Tibial nerve (tissue), 3 donors: ENCODE measurements at regions not wholly inside any gene's neighbourhood (a gene's known extent, or its start where the extent isn't known, plus 50 kb on each side); places are given as distances from the start of the nearest gene placed in this dataset.

ENCODE experiments used
- POLR2A ChIP-seq, 2 donors: fragments of 450-650 bp; IDR thresholded peaks; one replicate each; pipeline ENCODE4 v1.6.1; 2017; ENCODE audit warnings: antibody characterized with exemption in 2 of 2, mild to moderate bottlenecking in 2 of 2, moderate library complexity in 2 of 2
- TF ChIP-seq, protein P1 (sequence below), 5 experiments: fragments of 200-600 bp in 3 of 5; fragments of 450-650 bp in 2 of 5; sonication (generic) in 3 of 5; IDR thresholded peaks; one replicate each; pipeline ENCODE4 v1.5.1; 2016 to 2019; ENCODE audit warnings: antibody characterized with exemption in 5 of 5, mild to moderate bottlenecking in 3 of 5, moderate library complexity in 2 of 5

- TF ChIP-seq, protein P1, sequence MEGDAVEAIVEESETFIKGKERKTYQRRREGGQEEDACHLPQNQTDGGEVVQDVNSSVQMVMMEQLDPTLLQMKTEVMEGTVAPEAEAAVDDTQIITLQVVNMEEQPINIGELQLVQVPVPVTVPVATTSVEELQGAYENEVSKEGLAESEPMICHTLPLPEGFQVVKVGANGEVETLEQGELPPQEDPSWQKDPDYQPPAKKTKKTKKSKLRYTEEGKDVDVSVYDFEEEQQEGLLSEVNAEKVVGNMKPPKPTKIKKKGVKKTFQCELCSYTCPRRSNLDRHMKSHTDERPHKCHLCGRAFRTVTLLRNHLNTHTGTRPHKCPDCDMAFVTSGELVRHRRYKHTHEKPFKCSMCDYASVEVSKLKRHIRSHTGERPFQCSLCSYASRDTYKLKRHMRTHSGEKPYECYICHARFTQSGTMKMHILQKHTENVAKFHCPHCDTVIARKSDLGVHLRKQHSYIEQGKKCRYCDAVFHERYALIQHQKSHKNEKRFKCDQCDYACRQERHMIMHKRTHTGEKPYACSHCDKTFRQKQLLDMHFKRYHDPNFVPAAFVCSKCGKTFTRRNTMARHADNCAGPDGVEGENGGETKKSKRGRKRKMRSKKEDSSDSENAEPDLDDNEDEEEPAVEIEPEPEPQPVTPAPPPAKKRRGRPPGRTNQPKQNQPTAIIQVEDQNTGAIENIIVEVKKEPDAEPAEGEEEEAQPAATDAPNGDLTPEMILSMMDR (IDR thresholded peaks at IDR 0.05), result no peak
- no peak for TF ChIP-seq POLR2A (IDR thresholded peaks at IDR 0.05)
These were observed 78.0 kb downstream of the INSIG2 start for GRCh38 chr2:118166242-118166641.
